Fibroblast of mammary gland (primary cell): ENCODE measurements at regions not wholly inside any gene's neighbourhood (a gene's known extent, or its start where the extent isn't known, plus 50 kb on each side); places are given as distances from the start of the nearest gene placed in this dataset.

Experiments
- DNase-seq: peaks from one replicate; pipeline ENCODE4 v3.0.0-alpha.2; 2010; ENCODE audit warnings: low read depth
- H3K4me3 ChIP-seq: 2 replicates; pipeline ENCODE4 v1.5.1; 2011; ENCODE audit warnings: low read depth, mild to moderate bottlenecking, low read length, moderate library complexity; ENCODE audit not compliant: control insufficient read depth
- TF ChIP-seq, protein P1 (sequence below): conservative IDR thresholded peaks from 2 replicates; pipeline ENCODE4 v1.5.1; 2011; ENCODE audit warnings: low read depth, low read length, inconsistent platforms; ENCODE audit not compliant: control insufficient read depth, insufficient read depth

DNA sequence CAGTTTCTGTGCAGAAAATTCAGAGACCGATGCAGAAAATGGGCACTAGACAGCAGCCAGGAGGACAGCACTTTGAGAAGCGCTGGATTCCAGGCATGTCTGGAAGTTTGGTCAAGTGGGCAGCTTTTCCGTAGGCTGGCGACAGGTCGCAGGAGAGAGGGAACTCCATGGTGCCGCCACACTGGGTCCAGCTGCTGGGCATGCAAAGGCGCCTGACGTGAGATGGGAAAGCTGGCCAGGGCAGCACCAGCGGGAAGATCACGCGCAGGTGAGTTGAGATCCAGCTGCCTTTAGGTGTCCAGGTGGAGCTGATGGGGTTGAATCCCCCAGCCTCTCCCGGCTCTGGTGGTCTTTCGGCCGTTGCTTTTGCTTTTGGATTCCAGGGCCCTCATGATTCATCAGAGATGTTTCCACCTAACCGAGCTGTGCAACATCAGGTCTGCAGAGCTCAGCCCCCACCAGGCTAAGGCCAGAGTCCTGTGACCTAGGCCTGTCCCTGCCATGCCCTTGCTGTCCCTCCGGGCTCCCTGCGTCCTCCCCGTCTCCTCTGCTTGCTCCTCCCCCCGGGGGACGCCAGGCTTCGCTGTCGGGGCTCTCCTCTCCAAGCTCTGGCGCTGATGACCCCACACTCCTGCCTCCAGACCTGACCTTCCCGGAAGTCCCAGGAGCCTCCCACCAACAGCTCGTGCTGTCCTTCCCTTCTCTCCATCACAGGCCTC lies 1001.7 kb downstream of the BRD1 start:
- TF ChIP-seq, protein P1, sequence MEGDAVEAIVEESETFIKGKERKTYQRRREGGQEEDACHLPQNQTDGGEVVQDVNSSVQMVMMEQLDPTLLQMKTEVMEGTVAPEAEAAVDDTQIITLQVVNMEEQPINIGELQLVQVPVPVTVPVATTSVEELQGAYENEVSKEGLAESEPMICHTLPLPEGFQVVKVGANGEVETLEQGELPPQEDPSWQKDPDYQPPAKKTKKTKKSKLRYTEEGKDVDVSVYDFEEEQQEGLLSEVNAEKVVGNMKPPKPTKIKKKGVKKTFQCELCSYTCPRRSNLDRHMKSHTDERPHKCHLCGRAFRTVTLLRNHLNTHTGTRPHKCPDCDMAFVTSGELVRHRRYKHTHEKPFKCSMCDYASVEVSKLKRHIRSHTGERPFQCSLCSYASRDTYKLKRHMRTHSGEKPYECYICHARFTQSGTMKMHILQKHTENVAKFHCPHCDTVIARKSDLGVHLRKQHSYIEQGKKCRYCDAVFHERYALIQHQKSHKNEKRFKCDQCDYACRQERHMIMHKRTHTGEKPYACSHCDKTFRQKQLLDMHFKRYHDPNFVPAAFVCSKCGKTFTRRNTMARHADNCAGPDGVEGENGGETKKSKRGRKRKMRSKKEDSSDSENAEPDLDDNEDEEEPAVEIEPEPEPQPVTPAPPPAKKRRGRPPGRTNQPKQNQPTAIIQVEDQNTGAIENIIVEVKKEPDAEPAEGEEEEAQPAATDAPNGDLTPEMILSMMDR: no peak
- H3K4me3 ChIP-seq: no peak overlapping the region
- DNase-seq: no peak

DNA sequence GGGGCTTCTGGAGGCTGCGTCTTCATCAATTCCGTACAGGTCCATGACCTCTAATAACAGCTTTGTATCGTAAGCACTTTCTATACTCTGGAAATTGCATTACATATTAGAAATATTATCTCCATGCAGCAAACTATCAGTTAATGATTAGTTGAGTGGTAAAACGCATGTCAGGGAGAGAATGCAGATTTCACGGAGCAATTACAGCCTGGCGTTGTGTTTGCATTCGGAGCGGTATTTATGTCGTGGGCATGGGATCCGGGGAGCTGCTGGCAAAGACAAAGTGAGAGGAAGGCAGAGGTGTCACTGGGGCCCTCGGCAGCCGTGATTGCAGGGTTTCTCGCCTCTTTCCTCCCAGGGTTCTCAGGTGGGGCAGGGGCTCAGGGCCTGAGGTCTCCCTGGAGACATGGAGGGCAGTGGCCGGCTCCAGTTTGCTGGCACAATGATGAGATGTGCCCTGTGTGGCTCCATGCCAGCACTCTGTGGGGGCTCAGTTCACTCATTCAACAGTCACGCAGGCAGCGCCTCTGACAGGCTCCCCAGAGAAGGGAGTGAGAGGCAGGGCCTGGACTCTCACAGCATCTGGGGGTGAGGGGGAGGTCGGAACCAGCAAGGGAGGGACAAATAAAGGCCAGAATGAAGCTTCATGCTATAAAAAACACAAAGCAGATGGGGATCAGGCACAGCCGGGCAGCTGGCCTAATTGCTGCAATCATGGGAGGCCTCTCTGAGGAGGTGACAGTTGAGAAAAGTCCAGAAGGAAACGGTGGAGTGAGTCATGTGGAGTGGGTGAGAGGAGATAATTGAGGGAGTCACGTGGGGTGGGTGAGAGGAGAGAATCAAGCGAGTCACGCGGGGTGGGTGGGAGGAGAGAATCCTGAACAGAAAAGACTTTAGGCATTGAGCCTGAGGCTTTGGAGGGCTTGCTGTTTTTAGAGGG lies 1002.7 kb downstream of the BRD1 start:
- H3K4me3 ChIP-seq: no peak overlapping the region
- TF ChIP-seq, protein P1: no peak
- DNase-seq: no peak

DNA sequence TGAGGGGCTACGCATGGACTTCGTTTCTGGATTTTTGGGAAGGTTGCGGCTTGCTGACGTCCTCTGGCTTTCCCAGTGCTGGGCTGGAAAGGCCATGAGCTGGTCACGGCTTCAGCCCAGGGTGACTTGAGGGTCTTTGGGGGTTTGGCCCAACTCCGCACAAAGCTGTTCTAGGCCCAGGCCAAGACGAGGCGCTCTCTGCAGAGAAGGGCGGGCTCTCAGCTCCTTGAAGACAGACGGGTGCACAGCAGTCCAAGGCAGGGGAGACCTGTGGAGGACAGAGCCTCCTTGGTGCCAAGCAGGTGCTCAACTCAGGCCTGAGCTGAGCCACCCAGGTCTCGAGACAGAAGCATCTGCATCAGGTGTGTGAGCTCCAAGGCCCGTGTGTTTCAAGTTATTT lies 1003.7 kb downstream of the BRD1 start:
- TF ChIP-seq, protein P1: no peak
- H3K4me3 ChIP-seq: no peak overlapping the region
- no peak for DNase-seq

- TF ChIP-seq, protein P1: no peak
- H3K4me3 ChIP-seq: no peak overlapping the region
- no peak for DNase-seq
Measured at GRCh38 chr22:48822278-48823233, 1005.1 kb downstream of the BRD1 start.

- TF ChIP-seq, protein P1: no peak
Measured at GRCh38 chr22:48821727-48822126, 1005.9 kb downstream of the BRD1 start.

DNA sequence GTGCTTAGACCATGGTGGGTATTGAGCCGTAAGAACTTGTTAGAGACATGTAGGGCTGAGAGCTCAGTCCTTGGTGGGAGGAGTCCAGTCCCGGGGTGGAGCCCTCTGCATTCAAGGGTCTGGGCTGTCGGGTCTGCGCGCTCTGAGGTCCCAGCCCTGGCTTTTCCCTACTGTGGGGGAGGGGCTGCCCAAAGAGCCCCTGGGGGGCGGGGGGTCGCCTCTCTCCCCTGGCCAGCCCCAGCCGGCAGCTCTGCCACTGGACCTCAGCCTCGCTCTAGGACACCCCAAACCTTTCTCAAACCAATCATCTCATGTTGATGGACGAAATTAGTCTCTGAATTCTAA lies 1006.4 kb downstream of the BRD1 start:
- TF ChIP-seq, protein P1: no peak
- no peak overlapping the region for H3K4me3 ChIP-seq
- DNase-seq: no peak

More at GRCh38 chr22:48821727-48822126, 1005.9 kb downstream of the BRD1 start:
- no peak overlapping the region for H3K4me3 ChIP-seq
- DNase-seq: no peak
